ENCODE measurements at regions not wholly inside any gene's neighbourhood (a gene's known extent, or its start where the extent isn't known, plus 50 kb on each side); places are given as distances from the start of the nearest gene placed in this dataset.
A peak's percentile ranks its signal among the peaks of the same experiment; 100 is the strongest.

GRCh38 chr1:175826705-175827104 lies 83.3 kb upstream of the TNR start:
- DNase-seq (no peak), ATAC-seq (no peak)

GRCh38 chr1:175824079-175824478 lies 80.7 kb upstream of the TNR start:
- peak; percentile 32 for DNase-seq
- no peak for ATAC-seq

DNA sequence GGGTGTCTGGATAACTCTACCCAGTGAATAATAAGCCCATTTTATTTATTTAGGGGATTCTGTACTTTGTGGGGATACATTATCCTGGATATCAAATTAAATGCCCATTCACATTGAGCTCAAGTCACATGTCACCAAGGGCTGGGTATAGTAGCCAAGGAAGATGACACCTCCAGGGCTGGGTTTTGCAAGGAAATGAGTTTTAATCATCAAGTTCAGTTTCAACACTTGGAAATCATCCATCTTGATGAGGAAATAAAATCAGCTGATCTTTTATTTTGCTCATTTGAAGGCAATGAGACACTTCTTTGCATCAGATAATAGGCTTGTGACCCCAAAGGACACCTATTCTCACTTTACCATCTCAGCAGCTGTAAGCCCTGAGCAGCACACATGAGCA lies 80.0 kb upstream of the TNR start:
- no peak for DNase-seq
- no peak for ATAC-seq

GRCh38 chr1:175822580-175822979 lies 79.2 kb upstream of the TNR start:
- ATAC-seq, result no peak
- no peak for DNase-seq

DNA sequence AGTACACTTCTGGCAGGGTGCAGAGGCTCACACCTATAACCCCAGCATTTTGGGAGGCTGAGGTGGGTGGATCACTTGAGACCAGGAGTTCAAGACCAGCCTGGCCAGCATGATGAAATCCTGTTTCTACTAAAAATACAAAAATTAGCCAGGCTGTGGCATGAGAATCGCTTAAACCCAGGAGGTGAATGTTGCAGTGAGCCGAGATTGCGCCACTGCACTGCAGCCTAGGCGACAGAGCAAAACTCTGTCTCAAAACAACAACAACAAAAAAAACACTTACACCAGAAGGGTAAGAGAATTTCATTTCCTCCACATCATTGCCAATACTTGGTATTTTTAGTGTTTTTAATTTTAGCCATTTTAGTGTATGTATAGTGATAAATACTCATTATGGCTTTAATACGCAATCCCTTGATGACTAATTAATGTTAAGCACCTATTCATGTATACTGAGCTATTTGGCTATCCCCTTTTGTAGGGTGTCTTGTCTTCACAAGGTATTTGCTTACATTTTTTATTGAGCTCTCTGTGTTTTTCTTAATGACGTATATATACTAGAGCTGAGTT lies 77.1 kb upstream of the TNR start:
- ATAC-seq (no peak), DNase-seq (no peak)

DNA sequence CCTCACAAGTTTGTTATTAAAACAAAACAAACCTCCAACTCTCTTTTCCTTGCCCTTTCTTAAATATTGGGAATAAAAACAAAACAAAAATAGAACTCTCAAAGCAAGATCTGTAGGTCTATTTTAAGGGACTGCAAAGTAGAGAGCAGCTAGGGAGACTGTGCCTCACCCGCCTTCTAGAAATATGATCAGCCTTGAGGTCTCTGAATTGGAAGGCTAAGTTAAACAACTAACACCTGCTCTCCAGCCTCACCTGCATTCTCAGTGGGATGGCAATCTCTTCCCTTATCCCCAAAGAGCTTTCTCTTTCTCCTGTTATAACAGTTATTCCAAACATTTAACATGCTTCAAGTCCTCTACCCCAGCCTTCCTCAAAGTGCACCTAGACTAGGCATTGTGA lies 75.5 kb upstream of the TNR start:
- ATAC-seq (no peak), DNase-seq (no peak)

DNA sequence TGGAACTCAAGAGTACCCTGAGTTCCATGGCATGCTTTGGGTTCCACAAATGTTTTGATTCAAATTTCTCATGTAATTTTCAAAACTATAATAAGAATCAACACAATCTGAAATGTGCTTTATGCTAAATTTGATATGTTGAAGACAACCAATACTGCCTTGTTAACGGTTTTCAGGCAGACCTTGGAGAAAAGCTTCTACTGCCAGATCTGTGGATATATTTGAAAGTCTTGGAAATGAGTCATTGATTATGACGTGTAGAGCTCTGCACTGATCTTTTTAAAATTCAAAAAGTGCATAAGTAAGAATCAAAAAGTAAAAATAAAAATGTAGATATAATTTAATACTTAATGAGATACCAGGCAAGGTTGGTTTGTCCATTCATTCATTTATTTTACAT lies 74.0 kb upstream of the TNR start:
- DNase-seq (no peak), ATAC-seq (no peak)

DNA sequence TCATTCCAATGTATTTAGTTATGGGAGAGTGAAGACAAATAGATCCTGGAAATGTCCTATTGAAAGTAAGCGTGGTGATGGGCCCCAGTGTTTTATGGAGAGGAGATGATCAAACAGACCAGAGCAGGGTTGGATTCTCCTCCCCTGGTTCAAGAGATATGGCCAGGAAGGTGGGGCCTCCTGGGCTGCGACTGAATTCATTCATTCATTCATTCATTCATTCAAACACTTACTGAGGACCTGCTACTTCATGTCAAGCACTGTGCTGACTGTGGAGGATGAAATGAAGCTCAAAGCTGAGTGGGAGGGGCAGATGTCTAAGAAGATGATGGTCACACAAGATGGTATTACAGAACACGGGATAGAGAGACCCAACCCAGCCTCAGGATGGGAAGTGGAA lies 71.5 kb upstream of the TNR start:
- no peak for ATAC-seq
- DNase-seq, result no peak

- ATAC-seq, result no peak
Observed at GRCh38 chr1:175812936-175813335, 69.5 kb upstream of the TNR start.

DNA sequence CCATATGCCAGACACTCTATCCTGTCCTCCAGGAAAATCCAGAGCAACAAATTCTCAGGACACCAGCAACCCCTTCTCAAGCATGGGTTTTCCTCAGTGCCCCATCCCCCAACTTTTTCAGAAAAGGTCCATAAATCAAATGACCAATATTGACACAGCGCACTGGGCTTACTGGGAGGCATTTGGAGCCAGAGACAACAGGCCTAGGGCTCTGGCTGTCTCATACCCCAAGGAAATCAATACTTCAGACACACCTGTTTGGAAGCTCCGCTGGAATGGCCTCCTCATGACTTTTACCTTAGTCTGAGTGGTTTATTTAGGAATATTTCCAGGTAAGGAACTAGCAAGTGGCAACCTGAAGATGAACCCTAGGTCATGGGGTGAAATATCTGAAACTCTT lies 66.9 kb upstream of the TNR start:
- DNase-seq, result no peak
- ATAC-seq, result no peak

More at GRCh38 chr1:175812936-175813335, 69.5 kb upstream of the TNR start:
- no peak for DNase-seq

- no peak for DNase-seq
- no peak for ATAC-seq
Observed at GRCh38 chr1:175808999-175809398, 65.6 kb upstream of the TNR start.

- DNase-seq (no peak), ATAC-seq (no peak)
Observed at GRCh38 chr1:175808573-175808972, 65.2 kb upstream of the TNR start.

GRCh38 chr1:175804561-175804960 lies 61.2 kb upstream of the TNR start:
- ATAC-seq (no peak), DNase-seq (no peak)

DNA sequence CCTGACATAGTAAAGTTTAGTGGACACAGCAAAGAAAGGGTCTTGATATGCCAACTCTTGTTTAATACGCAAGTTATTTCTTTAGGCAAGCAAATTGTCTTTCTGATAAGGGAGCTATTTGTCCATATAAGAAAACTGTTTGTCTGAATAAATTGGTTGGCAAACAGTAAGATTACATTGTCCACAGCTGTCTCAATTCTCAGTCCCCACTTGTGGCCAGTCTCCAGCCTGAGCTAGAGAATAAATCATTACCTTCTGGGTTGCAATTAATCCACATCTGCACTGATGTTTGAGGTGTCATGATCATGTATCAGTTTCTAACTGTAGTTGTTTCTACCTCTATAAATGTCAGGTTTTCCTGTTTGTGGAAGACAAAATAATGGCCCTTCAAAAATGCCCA lies 60.0 kb upstream of the TNR start:
- DNase-seq (no peak), ATAC-seq (no peak)

DNA sequence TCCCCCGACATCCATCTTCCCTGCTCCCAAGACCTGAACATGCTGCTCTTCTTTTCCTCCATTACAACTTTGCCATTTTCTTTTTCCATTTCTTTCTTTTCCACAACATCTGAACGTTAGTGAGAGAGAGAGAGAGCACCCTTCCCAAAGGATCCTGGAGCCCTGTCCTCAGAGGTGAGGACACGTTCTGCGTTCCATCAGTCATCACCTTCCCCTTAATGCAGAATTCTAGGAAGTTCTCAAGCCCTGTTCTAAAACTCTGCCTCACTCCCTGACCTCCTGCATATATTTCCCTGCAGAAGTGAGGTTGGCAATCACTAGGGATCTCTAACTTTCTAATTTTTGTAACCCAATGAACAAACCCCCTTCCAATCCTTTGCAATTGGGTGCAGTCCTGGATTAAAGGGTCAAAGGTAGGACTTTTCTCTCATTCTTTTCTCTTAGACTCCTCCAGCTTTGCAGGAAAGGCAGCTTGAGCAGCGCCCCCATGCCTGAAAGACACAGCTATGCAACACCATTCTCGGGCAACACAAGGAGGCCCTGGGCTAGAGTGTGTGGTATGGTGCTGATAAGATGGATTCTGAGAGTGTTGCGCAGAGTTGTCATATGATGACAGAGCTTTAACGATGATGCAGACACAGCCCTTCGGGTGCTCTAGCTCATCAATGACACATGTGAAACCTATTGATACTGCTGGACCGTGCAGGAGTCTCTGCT lies 59.2 kb upstream of the TNR start:
- ATAC-seq (no peak), DNase-seq (no peak)

GRCh38 chr1:175801979-175802378 lies 58.6 kb upstream of the TNR start:
- no peak for ATAC-seq
- DNase-seq, result no peak

GRCh38 chr1:175797576-175797975 lies 54.2 kb upstream of the TNR start:
- ATAC-seq, result no peak
- DNase-seq, result no peak

- no peak for DNase-seq
Observed at GRCh38 chr1:175794586-175794985, 51.2 kb upstream of the TNR start.

GRCh38 chr1:175793617-175794016 lies 50.2 kb upstream of the TNR start:
- ATAC-seq (no peak), DNase-seq (no peak)

More at GRCh38 chr1:175794586-175794985, 51.2 kb upstream of the TNR start:
- ATAC-seq, result no peak

Data from stimulated activated naive CD8-positive, alpha-beta T cell treated with anti-CD3 and anti-CD28 coated beads, Interleukin-15, Interleukin-2, amounts not matched to agents 100 U/mL and 50 U/mL, for 24 hours (primary cell).